T-cell (primary cell): ENCODE measurements at regions not wholly inside any gene's neighbourhood (a gene's known extent, or its start where the extent isn't known, plus 50 kb on each side); places are given as distances from the start of the nearest gene placed in this dataset.

ENCODE experiments used
- ATAC-seq, 4 experiments: fragments of 200-7000 bp in 3 of 4; fragments of 150-1000 bp in 1 of 4; cut with Tn5 transposase; replicated peaks in 1 of 4; 1 replicate in 3 of 4; 2 replicates in 1 of 4; pipeline ENCODE4 v1.10.0; 2021; ENCODE audit warnings: moderate library complexity in 3 of 4, mild to moderate bottlenecking in 2 of 4, moderate number of reproducible peaks in 1 of 4
- CTCF ChIA-PET, 2 donors: fragments of 300-600 bp; sonication (Branson Sonifier 250); formaldehyde crosslinking; loops; one replicate each; lab custom pipeline; 2022; ENCODE audit warnings: antibody characterized with exemption in 2 of 2; lab: Charles Lee
- POLR2A ChIA-PET, 2 donors: fragments of 300-600 bp; sonication (Branson Sonifier 250); formaldehyde crosslinking; loops; one replicate each; lab custom pipeline; 2022; ENCODE audit warnings: antibody characterized with exemption in 2 of 2; lab: Charles Lee
- DNase-seq, 35 experiments: peaks; one replicate each; pipeline versions ENCODE4 v3.0.0 to v3.0.0-alpha.2; 2013 to 2023
- H3K27ac ChIP-seq: one replicate; pipeline ENCODE4 v1.5.1; 2013; ENCODE audit warnings: low read length
- H3K27me3 ChIP-seq, 2 experiments: replicated peaks in 1 of 2; 1 replicate in 1 of 2; 2 replicates in 1 of 2; pipeline versions ENCODE4 v1.6.1 to v1.7.0; 2013; ENCODE audit warnings: low read length in 1 of 2, mixed read lengths in 1 of 2; ENCODE audit not compliant: control insufficient read depth in 2 of 2, insufficient read depth in 2 of 2; ENCODE audit errors: extremely low read depth in 1 of 2
- H3K36me3 ChIP-seq, 2 donors: 1 replicate in 1 of 2; 2 replicates in 1 of 2; pipeline versions ENCODE4 v1.6.1 to v1.7.0; 2013; ENCODE audit warnings: low read length in 1 of 2; ENCODE audit not compliant: control insufficient read depth in 2 of 2, insufficient read depth in 1 of 2; ENCODE audit errors: extremely low read depth in 1 of 2
- H3K4me1 ChIP-seq, 2 experiments: 1 replicate in 1 of 2; 2 replicates in 1 of 2; pipeline versions ENCODE4 v1.6.1 to v1.7.0; 2013; ENCODE audit warnings: low read length in 2 of 2, mixed read lengths in 1 of 2; ENCODE audit not compliant: insufficient read depth in 2 of 2, control insufficient read depth in 1 of 2; ENCODE audit errors: extremely low read depth in 1 of 2
- H3K4me3 ChIP-seq, 2 donors: 1 replicate in 1 of 2; 2 replicates in 1 of 2; pipeline versions ENCODE4 v1.5.1 to v1.7.0; 2013; ENCODE audit warnings: mild to moderate bottlenecking in 2 of 2, low read length in 1 of 2, moderate library complexity in 1 of 2; ENCODE audit not compliant: control insufficient read depth in 1 of 2; ENCODE audit errors: extremely low read depth in 1 of 2
- H3K9me3 ChIP-seq: 2 replicates; pipeline ENCODE4 v1.7.0; 2013
- H3K27ac Mint-ChIP-seq, 2 donors: one replicate each; pipeline ENCODE4 v1.8.0; 2020 to 2021; ENCODE audit warnings: mild to moderate bottlenecking in 2 of 2, mixed read lengths in 2 of 2
- H3K27me3 Mint-ChIP-seq, 2 donors: one replicate each; pipeline ENCODE4 v1.8.0; 2021 to 2022; ENCODE audit warnings: mixed read lengths in 2 of 2
- H3K36me3 Mint-ChIP-seq: one replicate; pipeline ENCODE4 v1.8.0; 2021; ENCODE audit warnings: mixed read lengths
- H3K4me1 Mint-ChIP-seq, 3 donors: one replicate each; pipeline ENCODE4 v1.8.0; 2020 to 2022; ENCODE audit warnings: mixed read lengths in 3 of 3, mild to moderate bottlenecking in 1 of 3
- H3K4me3 Mint-ChIP-seq, 3 donors: one replicate each; pipeline ENCODE4 v1.8.0; 2020 to 2022; ENCODE audit warnings: mild to moderate bottlenecking in 3 of 3, mixed read lengths in 3 of 3, moderate library complexity in 3 of 3
- H3K9me3 Mint-ChIP-seq, 3 donors: one replicate each; pipeline ENCODE4 v1.8.0; 2020 to 2022; ENCODE audit warnings: mixed read lengths in 3 of 3
- WGBS: methylation state at CpG from one replicate; pipeline ENCODE4 v1.1.5; 2013; ENCODE audit warnings: missing lambda C conversion rate; ENCODE audit not compliant: insufficient coverage; 5-methylcytosine and 5-hydroxymethylcytosine counted together

GRCh38 chr18:45228796-45229388 is 386.4 kb upstream of the SLC14A2 start:
- 73% methylated on average over 5 of the region's 7 CpGs for WGBS
- DNase-seq (no peak), ATAC-seq (no peak)
- POLR2A ChIA-PET: no interaction called here
- Mint-ChIP-seq H3K4me3 (no peak overlapping the region), H3K36me3 (no peaks in the 10 kb centered on the region), H3K27ac (no peak overlapping the region), H3K9me3 (peaks cover 0 to 5% (median 0%) of the 10 kb centered on the region in 3 donors), H3K27me3 (no peaks in the 10 kb centered on the region), H3K4me1 (no peaks in the 10 kb centered on the region)
- H3K4me3 ChIP-seq: no peak overlapping the region
- no peaks in the 10 kb centered on the region for H3K4me1 ChIP-seq
- no peaks in the 10 kb centered on the region for H3K9me3 ChIP-seq
- CTCF ChIA-PET: no interaction called here
- no peaks in the 10 kb centered on the region for H3K36me3 ChIP-seq
- no peaks in the 10 kb centered on the region for H3K27me3 ChIP-seq
- H3K27ac ChIP-seq: no peak overlapping the region

DNA sequence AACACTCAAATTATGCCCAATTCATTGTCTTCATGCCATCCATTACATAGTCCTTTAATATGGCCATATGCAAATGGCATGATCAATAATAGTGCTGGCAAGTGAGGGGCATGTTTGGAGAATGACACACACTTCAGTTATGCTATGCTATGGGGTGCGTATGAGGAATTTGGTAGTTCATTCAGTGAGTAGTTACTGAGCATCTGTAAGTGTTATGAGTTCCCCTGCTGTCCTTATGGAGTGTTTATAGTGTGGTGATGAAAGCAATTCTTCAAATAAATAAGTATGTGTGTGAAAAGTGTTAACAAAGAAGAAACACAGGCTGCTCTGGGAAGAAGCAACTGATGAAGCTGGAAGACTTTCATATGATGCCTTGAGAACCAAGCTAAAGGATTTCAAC is 383.7 kb upstream of the SLC14A2 start:
- H3K27ac ChIP-seq: no peak overlapping the region
- ATAC-seq (no peak), DNase-seq (no peak)
- no peaks in the 10 kb centered on the region for H3K27me3 ChIP-seq
- 89% methylated on average over 1 of the region's 1 CpG for WGBS
- Mint-ChIP-seq H3K36me3 (no peaks in the 10 kb centered on the region), H3K27ac (no peak overlapping the region), H3K9me3 (peaks cover 0 to 5% (median 0%) of the 10 kb centered on the region in 3 donors), H3K27me3 (no peaks in the 10 kb centered on the region), H3K4me3 (no peak overlapping the region), H3K4me1 (no peaks in the 10 kb centered on the region)
- H3K4me3 ChIP-seq: no peak overlapping the region
- H3K4me1 ChIP-seq: no peaks in the 10 kb centered on the region
- no peaks in the 10 kb centered on the region for H3K36me3 ChIP-seq
- ChIA-PET POLR2A (no interaction called here), CTCF (no interaction called here)
- H3K9me3 ChIP-seq: no peaks in the 10 kb centered on the region

- POLR2A ChIA-PET: interaction anchor here in 1 of 2 donors (0.6 kb wide), 1 partner anchor 685 kb away, joined by 3 read pairs; no protein-coding TSS in a partner anchor
- no peak overlapping the region for H3K27ac Mint-ChIP-seq
- no peaks in the 10 kb centered on the region for H3K36me3 Mint-ChIP-seq
- Histone ChIP-seq H3K4me3 (no peak overlapping the region), H3K27me3 (no peaks in the 10 kb centered on the region), H3K9me3 (no peaks in the 10 kb centered on the region), H3K4me1 (no peaks in the 10 kb centered on the region), H3K27ac (no peak overlapping the region), H3K36me3 (no peaks in the 10 kb centered on the region)
- no CpG with 5 or more reads among the region's 2 CpGs for WGBS
- CTCF ChIA-PET: no interaction called here
- ATAC-seq (no peak), DNase-seq (no peak)
- no peak overlapping the region for H3K4me3 Mint-ChIP-seq
- no peaks in the 10 kb centered on the region for H3K4me1 Mint-ChIP-seq
- H3K27me3 Mint-ChIP-seq: no peaks in the 10 kb centered on the region
- H3K9me3 Mint-ChIP-seq: peaks cover 0 to 5% (median 0%) of the 10 kb centered on the region in 3 donors
Measured at GRCh38 chr18:45232061-45232460, 383.2 kb upstream of the SLC14A2 start.

DNA sequence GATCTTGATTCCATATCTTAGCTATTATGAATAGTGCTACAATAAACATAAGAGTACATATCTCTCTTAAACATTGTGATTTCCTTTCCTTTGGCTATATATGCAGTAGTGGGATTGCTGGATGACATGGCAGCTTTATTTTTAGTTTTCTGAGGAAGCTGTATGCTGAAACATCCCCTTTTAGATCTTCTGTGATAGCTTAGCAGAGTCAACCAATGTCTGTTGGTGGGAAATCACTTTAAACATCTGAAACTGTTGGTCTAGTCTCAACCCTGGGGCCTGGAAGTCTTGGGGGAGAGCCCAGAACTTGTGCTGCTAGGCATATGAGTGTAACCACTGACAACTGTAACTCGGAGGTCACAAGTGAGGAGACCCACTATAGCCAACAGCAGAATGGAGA is 378.6 kb upstream of the SLC14A2 start:
- Mint-ChIP-seq H3K36me3 (no peaks in the 10 kb centered on the region), H3K27me3 (peaks cover 6 to 8% of the 10 kb centered on the region in 2 donors), H3K27ac (no peak overlapping the region), H3K4me3 (no peak overlapping the region), H3K4me1 (no peaks in the 10 kb centered on the region), H3K9me3 (no peaks in the 10 kb centered on the region)
- ChIA-PET CTCF (no interaction called here), POLR2A (no interaction called here)
- Histone ChIP-seq H3K9me3 (no peaks in the 10 kb centered on the region), H3K27ac (no peak overlapping the region), H3K27me3 (peaks cover 0 to 2% of the 10 kb centered on the region in 2 experiments), H3K4me3 (no peak overlapping the region), H3K4me1 (no peaks in the 10 kb centered on the region), H3K36me3 (no peaks in the 10 kb centered on the region)
- ATAC-seq (no peak), DNase-seq (no peak)
- 0% methylated on average over 1 of the region's 1 CpG for WGBS

DNA sequence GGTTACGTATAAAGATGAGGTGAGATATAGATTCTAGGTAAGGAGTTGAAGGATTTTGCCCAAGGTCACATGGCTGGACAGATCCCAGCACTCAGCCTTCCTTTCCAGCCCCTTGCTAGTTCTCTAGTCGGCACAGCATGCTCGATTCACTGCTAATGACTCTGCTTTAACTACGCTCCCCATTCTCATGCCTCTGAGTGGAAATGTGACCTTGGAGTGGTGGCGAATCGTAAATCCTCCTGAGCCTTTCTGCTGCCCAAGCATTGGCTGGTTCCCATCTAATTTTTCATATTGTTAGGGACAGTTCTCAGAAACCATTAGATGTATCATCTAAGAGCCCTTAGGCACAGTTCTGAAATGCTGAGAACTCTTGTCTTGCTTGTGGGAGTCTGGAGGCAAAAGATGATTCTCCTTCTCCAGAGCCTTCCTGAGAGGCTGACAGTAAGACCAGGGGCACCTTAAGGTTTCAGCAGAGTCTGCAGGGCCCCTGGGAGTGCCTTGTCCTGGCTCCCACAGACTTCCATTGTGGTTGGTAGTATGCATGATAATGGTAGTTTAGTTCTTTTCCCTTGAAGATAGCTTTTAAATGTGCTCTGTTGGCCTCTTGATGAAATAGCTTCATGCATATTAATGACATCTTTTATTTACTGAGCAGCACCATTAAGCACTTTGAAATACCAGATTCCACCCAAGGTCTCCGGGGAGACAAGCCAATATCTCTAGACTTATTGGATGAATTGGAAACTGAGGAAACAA is 377.8 kb upstream of the SLC14A2 start:
- H3K4me3 ChIP-seq: no peak overlapping the region
- Mint-ChIP-seq H3K9me3 (no peaks in the 10 kb centered on the region), H3K36me3 (no peaks in the 10 kb centered on the region), H3K4me1 (no peaks in the 10 kb centered on the region), H3K4me3 (no peak overlapping the region), H3K27me3 (peaks cover 6 to 8% of the 10 kb centered on the region in 2 donors), H3K27ac (no peak overlapping the region)
- H3K4me1 ChIP-seq: no peaks in the 10 kb centered on the region
- H3K9me3 ChIP-seq: no peaks in the 10 kb centered on the region
- ChIA-PET CTCF (interaction anchor here in 1 of 2 donors (0.6 kb wide), 1 partner anchor 147 kb away, joined by 3 read pairs; no protein-coding TSS in a partner anchor), POLR2A (interaction anchor here in 1 of 2 donors (0.5 kb wide), 1 partner anchor 111 kb away, joined by 3 read pairs; no protein-coding TSS in a partner anchor)
- no peak for ATAC-seq
- peaks cover 0 to 2% of the 10 kb centered on the region in 2 experiments for H3K27me3 ChIP-seq
- no peaks in the 10 kb centered on the region for H3K36me3 ChIP-seq
- no peak for DNase-seq
- H3K27ac ChIP-seq: no peak overlapping the region
- 100% methylated on average over 2 of the region's 7 CpGs for WGBS

- DNase-seq (no peak), ATAC-seq (no peak)
- ChIA-PET CTCF (no interaction called here), POLR2A (no interaction called here)
- Mint-ChIP-seq H3K27me3 (peaks cover 6 to 8% of the 10 kb centered on the region in 2 donors), H3K9me3 (no peaks in the 10 kb centered on the region), H3K27ac (no peak overlapping the region), H3K4me1 (no peaks in the 10 kb centered on the region), H3K36me3 (no peaks in the 10 kb centered on the region), H3K4me3 (no peak overlapping the region)
- no peaks in the 10 kb centered on the region for H3K36me3 ChIP-seq
- no peaks in the 10 kb centered on the region for H3K9me3 ChIP-seq
- no peaks in the 10 kb centered on the region for H3K4me1 ChIP-seq
- 63% methylated on average over 2 of the region's 3 CpGs for WGBS
- peaks cover 0 to 2% of the 10 kb centered on the region in 2 experiments for H3K27me3 ChIP-seq
- H3K27ac ChIP-seq: no peak overlapping the region
- H3K4me3 ChIP-seq: no peak overlapping the region
Measured at GRCh38 chr18:45241271-45241670, 374.0 kb upstream of the SLC14A2 start.
